HG02678 (cell line): ENCODE measurements at regions not wholly inside any gene's neighbourhood (a gene's known extent, or its start where the extent isn't known, plus 50 kb on each side); places are given as distances from the start of the nearest gene placed in this dataset.

Source experiments
- ATAC-seq: cut with Tn5 transposase; IDR thresholded peaks from one replicate; pipeline ENCODE4 v1.9.1; 2021; ENCODE audit warnings: mild to moderate bottlenecking, moderate library complexity; ENCODE audit not compliant: unreplicated experiment

- no peak for ATAC-seq
Measured at GRCh38 chr7:156234192-156234591, 406.4 kb upstream of the RNF32 start.

GRCh38 chr7:156232931-156233705 lies 407.5 kb upstream of the RNF32 start:
- ATAC-seq, result no peak

GRCh38 chr7:156230576-156230975 lies 410.0 kb upstream of the RNF32 start:
- no peak for ATAC-seq

GRCh38 chr7:156224833-156225225 lies 412.6 kb upstream of the SHH start:
- ATAC-seq, result no peak

- ATAC-seq, result no peak
Measured at GRCh38 chr7:156223935-156224832, 411.9 kb upstream of the SHH start.

GRCh38 chr7:156222611-156223010 lies 410.3 kb upstream of the SHH start:
- ATAC-seq, result no peak

DNA sequence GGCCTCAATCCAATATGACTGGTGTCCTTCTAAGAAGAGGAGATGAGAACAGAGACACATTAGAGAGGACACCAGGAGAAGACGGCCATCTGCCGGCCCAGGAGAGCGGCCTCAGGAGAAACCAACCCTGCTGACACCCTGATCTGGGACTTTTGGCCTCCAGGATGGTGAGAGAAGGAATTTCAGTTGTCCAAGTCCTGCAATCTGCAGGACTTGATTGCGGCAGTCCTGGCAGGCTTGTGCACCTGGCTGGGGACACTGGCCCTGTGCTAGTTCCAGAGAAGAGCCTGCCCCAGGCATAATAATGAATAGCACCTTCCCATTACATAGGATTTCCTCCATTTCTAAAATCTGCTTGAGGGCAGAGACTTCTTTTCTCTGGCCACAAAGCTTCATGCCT lies 409.9 kb upstream of the SHH start:
- ATAC-seq, result no peak

GRCh38 chr7:156220701-156221100 lies 408.4 kb upstream of the SHH start:
- ATAC-seq, result no peak

- ATAC-seq, result no peak
Measured at GRCh38 chr7:156220078-156220605, 407.9 kb upstream of the SHH start.

- no peak for ATAC-seq
Measured at GRCh38 chr7:156219307-156220077, 407.2 kb upstream of the SHH start.

DNA sequence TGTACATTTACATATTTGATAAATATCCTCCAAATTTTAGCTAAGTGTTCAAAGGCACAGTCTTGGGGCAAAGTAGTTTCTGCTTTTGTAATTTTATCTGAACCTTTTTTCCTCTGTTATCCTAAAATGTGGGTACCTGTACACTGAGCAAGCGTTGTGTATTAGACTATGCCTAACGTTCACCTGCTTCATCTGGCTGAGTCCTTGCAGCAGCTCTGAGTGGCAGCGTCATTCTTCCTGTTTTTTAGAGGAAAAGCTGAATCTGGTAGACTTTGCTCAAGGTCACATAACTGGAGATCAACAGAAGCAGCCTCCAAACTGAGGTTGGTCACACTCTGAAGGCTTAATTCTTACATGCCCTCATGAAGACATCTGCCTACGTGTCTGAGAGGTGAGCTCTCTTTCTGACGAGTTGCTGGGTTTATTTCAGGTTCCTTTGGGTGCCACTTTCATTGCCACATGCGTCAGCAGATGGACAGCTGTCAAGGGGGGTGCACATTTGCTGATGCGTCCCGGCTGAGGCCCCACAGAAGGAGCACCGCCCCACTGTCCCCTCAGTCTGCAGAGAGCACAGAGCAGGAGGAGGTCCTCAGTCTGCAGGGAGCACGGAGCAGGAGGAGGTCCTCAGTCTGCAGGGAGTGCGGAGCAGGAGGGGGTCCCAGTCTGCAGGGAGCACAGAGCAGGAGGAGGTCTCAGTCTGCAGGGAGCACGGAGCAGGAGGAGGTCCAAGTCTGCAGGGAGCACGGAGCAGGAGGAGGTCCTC lies 406.5 kb upstream of the SHH start:
- ATAC-seq, result no peak

DNA sequence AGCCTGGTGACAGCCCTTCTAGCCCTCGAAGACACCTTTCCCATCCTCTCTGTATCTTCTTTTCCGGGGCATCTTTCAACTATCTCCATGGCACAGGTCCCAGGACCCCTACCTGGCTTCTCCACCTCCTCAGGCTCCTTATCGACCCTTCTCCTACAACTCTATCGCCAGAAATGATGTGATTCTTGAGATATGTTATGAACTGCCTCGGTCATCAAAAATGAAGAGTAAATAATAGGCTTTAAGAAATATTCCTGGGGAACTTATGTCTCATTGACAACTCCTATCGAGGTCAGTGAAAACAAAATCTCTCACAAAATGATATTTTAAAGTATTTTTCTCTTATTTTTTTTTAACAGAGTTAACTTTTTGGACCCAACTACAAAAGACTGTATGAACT lies 405.5 kb upstream of the SHH start:
- no peak for ATAC-seq

GRCh38 chr7:156209087-156209486 lies 396.8 kb upstream of the SHH start:
- ATAC-seq, result no peak

GRCh38 chr7:156207306-156207705 lies 395.0 kb upstream of the SHH start:
- ATAC-seq, result no peak

DNA sequence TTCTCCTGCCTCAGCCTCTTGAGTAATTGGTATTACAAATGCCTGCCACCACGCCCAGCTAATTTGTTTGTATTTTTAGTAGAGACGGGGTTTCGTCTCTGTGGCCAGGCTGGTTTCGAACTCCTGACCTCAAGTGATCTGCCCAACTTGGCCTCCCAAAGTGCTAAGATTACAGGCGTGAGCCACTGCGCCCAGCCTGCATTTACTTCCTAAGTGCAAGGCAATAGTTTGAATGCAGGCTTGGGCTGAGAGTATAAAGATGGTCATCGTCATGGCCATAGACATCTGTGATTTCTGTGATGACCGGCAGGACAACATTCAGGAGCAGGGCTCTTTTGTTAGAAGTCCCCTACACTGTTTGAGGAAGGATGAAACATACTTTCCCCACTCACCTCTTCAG lies 393.9 kb upstream of the SHH start:
- no peak for ATAC-seq

DNA sequence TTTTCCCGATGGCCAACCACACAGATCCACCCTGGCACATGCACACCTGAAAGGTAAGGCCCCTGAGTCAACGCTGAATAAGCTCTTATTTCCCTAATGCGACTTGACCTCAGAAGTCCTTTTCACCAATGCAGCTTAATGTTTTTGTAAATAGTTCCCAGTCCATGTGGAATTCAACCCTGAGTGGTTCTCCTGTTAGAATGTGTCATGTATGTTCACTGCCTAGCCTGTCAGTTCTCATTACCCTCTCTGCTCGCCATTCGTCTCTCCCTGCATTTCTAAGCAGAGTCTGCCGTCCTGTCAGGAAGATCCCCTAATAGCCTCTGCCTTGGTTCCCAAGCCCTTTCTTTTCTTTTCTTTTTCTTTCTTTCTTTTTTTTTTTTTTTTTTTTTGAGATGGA lies 392.6 kb upstream of the SHH start:
- no peak for ATAC-seq

GRCh38 chr7:156203923-156204322 lies 391.7 kb upstream of the SHH start:
- no peak for ATAC-seq

GRCh38 chr7:156198277-156198676 lies 386.0 kb upstream of the SHH start:
- no peak for ATAC-seq

- no peak for ATAC-seq
Measured at GRCh38 chr7:156196649-156197048, 384.4 kb upstream of the SHH start.

- ATAC-seq, result no peak
Measured at GRCh38 chr7:156195276-156195675, 383.0 kb upstream of the SHH start.
